HepG2 (cell line): ENCODE measurements at regions not wholly inside any gene's neighbourhood (a gene's known extent, or its start where the extent isn't known, plus 50 kb on each side); places are given as distances from the start of the nearest gene placed in this dataset.

Experiments
- GLI4 ChIP-seq: sonication (generic); formaldehyde crosslinking; IDR thresholded peaks from 2 replicates; pipeline ENCODE4 v1.5.1; 2020; ENCODE audit warnings: missing genetic modification reagents, mild to moderate bottlenecking, moderate library complexity, borderline replicate concordance
- KDM5B ChIP-seq: sonication (generic); formaldehyde crosslinking; IDR thresholded peaks from 2 replicates; pipeline ENCODE4 v1.4.0; 2020; ENCODE audit warnings: missing genetic modification reagents, mild to moderate bottlenecking, borderline replicate concordance
- MAFK ChIP-seq, 2 experiments: IDR thresholded peaks in 1 of 2; conservative IDR thresholded peaks in 1 of 2; 2 replicates each; pipeline ENCODE4 v1.6.1; 2011; ENCODE audit warnings: improper control_type of control experiment in 2 of 2, low read length in 2 of 2
- PATZ1 ChIP-seq: sonication (generic); formaldehyde crosslinking; IDR thresholded peaks from 2 replicates; pipeline ENCODE4 v1.4.0; 2020; ENCODE audit warnings: missing genetic modification reagents
- PHF20 ChIP-seq: sonication (generic); formaldehyde crosslinking; IDR thresholded peaks from 2 replicates; pipeline ENCODE4 v1.5.0; 2020; ENCODE audit warnings: mild to moderate bottlenecking, missing genetic modification reagents
- TCF12 ChIP-seq, 2 experiments: fragments of 450-650 bp in 1 of 2; sonication (generic) in 1 of 2; formaldehyde crosslinking in 1 of 2; IDR thresholded peaks; 2 replicates each; pipeline versions ENCODE4 v1.6.1 to v1.8.0; 2017 to 2022; ENCODE audit warnings: antibody characterized with exemption in 1 of 2, mild to moderate bottlenecking in 1 of 2, missing genetic modification reagents in 1 of 2, moderate library complexity in 1 of 2
- ZNF136 ChIP-seq: sonication (generic); formaldehyde crosslinking; IDR thresholded peaks from 2 replicates; pipeline ENCODE4 v1.8.1; 2022; ENCODE audit warnings: low read depth, mild to moderate bottlenecking, moderate library complexity, missing genetic modification reagents
- ZNF282 ChIP-seq: fragments of 450-650 bp; IDR thresholded peaks from 2 replicates; pipeline ENCODE4 v1.6.1; 2018; ENCODE audit not compliant: partially characterized antibody
- ZNF547 ChIP-seq: sonication (generic); formaldehyde crosslinking; IDR thresholded peaks from 2 replicates; pipeline ENCODE4 v1.5.1; 2020; ENCODE audit warnings: mild to moderate bottlenecking, missing genetic modification reagents
- ZNF598 ChIP-seq: sonication (generic); formaldehyde crosslinking; IDR thresholded peaks from 2 replicates; pipeline ENCODE4 v1.5.1; 2020; ENCODE audit warnings: mild to moderate bottlenecking, missing genetic modification reagents, borderline replicate concordance
- ZNF792 ChIP-seq: IDR thresholded peaks from 2 replicates; pipeline ENCODE4 v1.6.1; 2016
- ZNF83 ChIP-seq: sonication (generic); formaldehyde crosslinking; IDR thresholded peaks from 2 replicates; pipeline ENCODE4 v1.4.0; 2020; ENCODE audit warnings: missing genetic modification reagents, mild to moderate bottlenecking, borderline replicate concordance

- TF ChIP-seq ZNF83 (CRISPR knock-in tag) (no peak), ZNF282 (no peak), ZNF136 (CRISPR knock-in tag) (no peak), GLI4 (CRISPR knock-in tag) (no peak), ZNF598 (CRISPR knock-in tag) (0 out of 2 replicates have a peak, but pooled peaks have one; percentile 33), KDM5B (CRISPR knock-in tag) (no peak), TCF12 (IDR thresholded peaks at IDR 0.05) (no peak), TCF12 (CRISPR knock-in tag; IDR thresholded peaks at IDR 0.05) (no peak), PATZ1 (CRISPR knock-in tag) (no peak), MAFK (conservative IDR thresholded peaks at IDR 0.05 in 1 of 2, IDR thresholded peaks at IDR 0.05 in 1 of 2; ENCODE audit: low read length in 2 of 2) (no peak), ZNF547 (CRISPR knock-in tag) (0 out of 2 replicates have a peak, but pooled peaks have one; percentile 24), PHF20 (CRISPR knock-in tag) (no peak), ZNF792 (CRISPR knock-in tag) (no peak)
Observed at GRCh38 chr16:51057102-51057793, 93.8 kb downstream of the SALL1 start (continued).
